ENCODE measurements at regions not wholly inside any gene's neighbourhood (a gene's known extent, or its start where the extent isn't known, plus 50 kb on each side); places are given as distances from the start of the nearest gene placed in this dataset.

GRCh38 chr22:35170716-35171697, 86.3 kb upstream of the HMGXB4 start:
- no peaks in the 10 kb centered on the region for H4K20me1 ChIP-seq (ENCODE audit: insufficient read depth, low read length)
- no peak overlapping the region for H3K27ac ChIP-seq (ENCODE audit: low read depth in 1 of 2, low read length in 2 of 2)
- Mint-ChIP-seq H3K27ac (no peak overlapping the region), H3K27me3 (ENCODE audit: low read depth in 3 of 3) (peaks cover 3 to 12% (median 7%) of the 10 kb centered on the region in 3 donors), H3K4me1 (no peaks in the 10 kb centered on the region), H3K4me3 (no peak overlapping the region), H3K36me3 (no peaks in the 10 kb centered on the region), H3K9me3 (peaks cover 0 to 9% (median 2%) of the 10 kb centered on the region in 7 donors)
- no peaks in the 10 kb centered on the region for H3K79me2 ChIP-seq (ENCODE audit: insufficient read depth, low read length)
- H3K4me1 ChIP-seq (ENCODE audit: control insufficient read depth in 1 of 2, insufficient read depth in 2 of 2, low read length in 2 of 2) = no peaks in the 10 kb centered on the region
- no peak overlapping the region for H3K9ac ChIP-seq (ENCODE audit: insufficient read depth, low read length, poor library complexity, severe bottlenecking)
- TF ChIP-seq CTCF (IDR thresholded peaks at IDR 0.05) = no peak
- no peaks in the 10 kb centered on the region for H3K36me3 ChIP-seq (replicated peaks in 1 of 2; ENCODE audit: control insufficient read depth in 1 of 2, insufficient read depth in 2 of 2, low read length in 2 of 2)
- 87% methylated on average over 8 of the region's 11 CpGs for WGBS (ENCODE audit: insufficient coverage)
- H3K4me2 ChIP-seq (replicated peaks; ENCODE audit: extremely low read depth, low read length, poor library complexity, severe bottlenecking) = no peak overlapping the region
- no peaks in the 10 kb centered on the region for H3K9me3 ChIP-seq (replicated peaks in 1 of 2; ENCODE audit: control insufficient read depth in 1 of 2, insufficient read depth in 1 of 2, low read length in 2 of 2)
- DNase-seq = no peak
- H2AFZ ChIP-seq (ENCODE audit: insufficient read depth, low read depth, low read length, poor library complexity, severe bottlenecking) = no peak overlapping the region
- H3K27me3 ChIP-seq (ENCODE audit: control insufficient read depth in 2 of 2, insufficient read depth in 2 of 2, low read length in 2 of 2) = no peaks in the 10 kb centered on the region
- intact Hi-C loops (cut with micrococcal nuclease) = no loop called here
- no peak overlapping the region for H3K4me3 ChIP-seq (replicated peaks in 1 of 3; ENCODE audit: low read depth in 2 of 3, low read length in 3 of 3)

- peaks cover 0 to 4% (median 0%) of the 10 kb centered on the region in 7 donors for H3K9me3 Mint-ChIP-seq
- intact Hi-C loops (cut with micrococcal nuclease) = no loop called here
- no peak overlapping the region for H3K9ac ChIP-seq (ENCODE audit: insufficient read depth, low read length, poor library complexity, severe bottlenecking)
- H3K79me2 ChIP-seq (ENCODE audit: insufficient read depth, low read length) = no peaks in the 10 kb centered on the region
- H3K4me3 ChIP-seq (replicated peaks in 1 of 3; ENCODE audit: low read depth in 2 of 3, low read length in 3 of 3) = no peak overlapping the region
- H4K20me1 ChIP-seq (ENCODE audit: insufficient read depth, low read length) = no peaks in the 10 kb centered on the region
- WGBS (ENCODE audit: insufficient coverage) = 56% methylated on average over 3 of the region's 5 CpGs
- H3K36me3 Mint-ChIP-seq = no peaks in the 10 kb centered on the region
- H3K36me3 ChIP-seq (replicated peaks in 1 of 2; ENCODE audit: control insufficient read depth in 1 of 2, insufficient read depth in 2 of 2, low read length in 2 of 2) = no peaks in the 10 kb centered on the region
- H3K4me3 Mint-ChIP-seq = no peak overlapping the region
- no peak overlapping the region for H3K27ac ChIP-seq (ENCODE audit: low read depth in 1 of 2, low read length in 2 of 2)
- no peak for DNase-seq
- no peak overlapping the region for H3K4me2 ChIP-seq (replicated peaks; ENCODE audit: extremely low read depth, low read length, poor library complexity, severe bottlenecking)
- H3K27me3 Mint-ChIP-seq (ENCODE audit: low read depth in 3 of 3) = peaks cover 3 to 12% (median 7%) of the 10 kb centered on the region in 3 donors
- TF ChIP-seq CTCF (IDR thresholded peaks at IDR 0.05) = no peak
- no peaks in the 10 kb centered on the region for H3K27me3 ChIP-seq (ENCODE audit: control insufficient read depth in 2 of 2, insufficient read depth in 2 of 2, low read length in 2 of 2)
- H3K9me3 ChIP-seq (replicated peaks in 1 of 2; ENCODE audit: control insufficient read depth in 1 of 2, insufficient read depth in 1 of 2, low read length in 2 of 2) = no peaks in the 10 kb centered on the region
- no peak overlapping the region for H2AFZ ChIP-seq (ENCODE audit: insufficient read depth, low read depth, low read length, poor library complexity, severe bottlenecking)
- no peak overlapping the region for H3K27ac Mint-ChIP-seq
- no peaks in the 10 kb centered on the region for H3K4me1 ChIP-seq (ENCODE audit: control insufficient read depth in 1 of 2, insufficient read depth in 2 of 2, low read length in 2 of 2)
- H3K4me1 Mint-ChIP-seq = no peaks in the 10 kb centered on the region
Measured at GRCh38 chr22:35172442-35172841, 84.9 kb upstream of the HMGXB4 start.
